GM23338 (cell line): ENCODE measurements at regions not wholly inside any gene's neighbourhood (a gene's known extent, or its start where the extent isn't known, plus 50 kb on each side); places are given as distances from the start of the nearest gene placed in this dataset.

ENCODE experiments used
- CREB1 ChIP-seq: fragments of 250-450 bp; sonication (Bioruptor Pico); IDR thresholded peaks from 2 replicates; pipeline ENCODE4 v1.5.0; 2020; ENCODE audit warnings: low read depth, mild to moderate bottlenecking, moderate library complexity
- CTCF ChIP-seq, 2 experiments: fragments of 200-600 bp in 1 of 2; sonication (generic) in 1 of 2; conservative IDR thresholded peaks; 2 replicates each; pipeline versions ENCODE4 v1.5.1 to v1.6.1; 2016 to 2017; ENCODE audit warnings: antibody characterized with exemption in 2 of 2, low read depth in 2 of 2, mild to moderate bottlenecking in 2 of 2, moderate library complexity in 1 of 2
- EZH2 ChIP-seq: fragments of 200-600 bp; sonication (generic); IDR thresholded peaks from one replicate; pipeline ENCODE4 v1.8.0; 2017; ENCODE audit warnings: antibody characterized with exemption, mild to moderate bottlenecking, low read depth; ENCODE audit not compliant: unreplicated experiment
- EZH2phosphoT487 ChIP-seq: fragments of 200-600 bp; sonication (generic); IDR thresholded peaks from one replicate; pipeline ENCODE4 v1.8.1; 2018; ENCODE audit warnings: antibody characterized with exemption; ENCODE audit not compliant: unreplicated experiment
- JUNB ChIP-seq: IDR thresholded peaks from one replicate; pipeline ENCODE4 v1.6.1; 2016; ENCODE audit warnings: antibody characterized with exemption; ENCODE audit not compliant: unreplicated experiment
- POLR2AphosphoS5 ChIP-seq: IDR thresholded peaks from 2 replicates; pipeline ENCODE4 v1.6.1; 2016; ENCODE audit warnings: antibody characterized with exemption, low read depth
- REST ChIP-seq: IDR thresholded peaks from one replicate; pipeline ENCODE4 v1.6.1; 2018; ENCODE audit warnings: antibody characterized with exemption; ENCODE audit not compliant: unreplicated experiment
- STAT1 ChIP-seq: IDR thresholded peaks from one replicate; pipeline ENCODE4 v1.6.1; 2016; ENCODE audit warnings: antibody characterized with exemption; ENCODE audit not compliant: unreplicated experiment

DNA sequence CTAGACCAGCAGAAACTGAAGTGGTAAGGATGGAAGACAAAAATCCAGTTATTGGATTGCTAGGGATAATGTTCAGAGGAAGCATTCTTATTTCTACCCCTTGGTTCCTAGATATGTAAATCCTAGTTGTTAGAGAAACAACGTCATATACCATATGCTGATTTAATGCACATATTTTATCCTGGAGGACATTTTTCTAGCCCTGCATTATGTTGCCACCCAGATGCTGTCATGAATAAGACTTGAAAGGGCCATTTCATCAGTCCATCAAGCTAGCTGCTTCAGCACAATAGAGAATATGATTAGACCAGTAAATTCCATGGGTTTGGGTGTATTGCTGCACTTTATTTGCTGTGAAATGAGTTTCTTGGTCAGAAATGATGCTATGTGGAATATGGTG, 1736.4 kb downstream of the MAT2B start:
- TF ChIP-seq CREB1 (CRISPR knock-in tag) (no peak), CTCF (conservative IDR thresholded peaks at IDR 0.05; ENCODE audit: low read depth in 2 of 2) (no peak), REST (no peak), EZH2 (no peak), POLR2AphosphoS5 (no peak), EZH2phosphoT487 (no peak), STAT1 (no peak), JUNB (no peak)
